GM19468 (cell line): ENCODE measurements at regions not wholly inside any gene's neighbourhood (a gene's known extent, or its start where the extent isn't known, plus 50 kb on each side); places are given as distances from the start of the nearest gene placed in this dataset.
"Not testable (repeated sequence)": the region's sequence is repeated elsewhere in the genome, so short reads cannot be mapped to it uniquely, and the experiment has no call there.

ENCODE experiments used
- ATAC-seq: cut with Tn5 transposase; IDR thresholded peaks from one replicate; pipeline ENCODE4 v1.9.1; 2021; ENCODE audit warnings: mild to moderate bottlenecking, moderate library complexity, moderate number of reproducible peaks; ENCODE audit not compliant: unreplicated experiment; ENCODE audit errors: extremely low read depth

GRCh38 chr2:131822237-131822721 lies 294.6 kb downstream of the CCDC74A start:
- ATAC-seq, result not testable (repeated sequence)

- not testable (repeated sequence) for ATAC-seq
Measured at GRCh38 chr2:131823058-131823457, 295.4 kb downstream of the CCDC74A start.

- not testable (repeated sequence) for ATAC-seq
Measured at GRCh38 chr2:131824986-131825385, 297.3 kb downstream of the CCDC74A start.

GRCh38 chr2:131827481-131828163 lies 299.9 kb downstream of the CCDC74A start:
- ATAC-seq, result no peak

GRCh38 chr2:131828164-131828561 lies 300.5 kb downstream of the CCDC74A start:
- no peak for ATAC-seq

GRCh38 chr2:131828633-131829455 lies 301.2 kb downstream of the CCDC74A start:
- not testable (repeated sequence) for ATAC-seq

GRCh38 chr2:131829456-131830241 lies 302.0 kb downstream of the CCDC74A start:
- not testable (repeated sequence) for ATAC-seq

GRCh38 chr2:131830242-131830945 lies 302.7 kb downstream of the CCDC74A start:
- ATAC-seq, result not testable (repeated sequence)

- ATAC-seq, result not testable (repeated sequence)
Measured at GRCh38 chr2:131830946-131831310, 303.2 kb downstream of the CCDC74A start.

- not testable (repeated sequence) for ATAC-seq
Measured at GRCh38 chr2:131831450-131832208, 303.9 kb downstream of the CCDC74A start.

GRCh38 chr2:131832209-131832780 lies 304.6 kb downstream of the CCDC74A start:
- not testable (repeated sequence) for ATAC-seq

- ATAC-seq, result not testable (repeated sequence)
Measured at GRCh38 chr2:131832917-131833316, 305.2 kb downstream of the CCDC74A start.

- ATAC-seq, result not testable (repeated sequence)
Measured at GRCh38 chr2:131833367-131834202, 305.9 kb downstream of the CCDC74A start.

GRCh38 chr2:131834203-131835020 lies 306.7 kb downstream of the CCDC74A start:
- ATAC-seq, result not testable (repeated sequence)

GRCh38 chr2:131835022-131835421 lies 307.3 kb downstream of the CCDC74A start:
- ATAC-seq, result not testable (repeated sequence)

GRCh38 chr2:131835621-131836091 lies 308.0 kb downstream of the CCDC74A start:
- ATAC-seq, result no peak

- ATAC-seq, result not testable (repeated sequence)
Measured at GRCh38 chr2:131836116-131836515, 308.4 kb downstream of the CCDC74A start.
